HG03066 (cell line): ENCODE measurements at regions not wholly inside any gene's neighbourhood (a gene's known extent, or its start where the extent isn't known, plus 50 kb on each side); places are given as distances from the start of the nearest gene placed in this dataset.

ENCODE experiments used
- ATAC-seq: cut with Tn5 transposase; IDR thresholded peaks from one replicate; pipeline ENCODE4 v1.9.1; 2021; ENCODE audit warnings: low read depth; ENCODE audit not compliant: unreplicated experiment

GRCh38 chr12:102730996-102731395 is 186.0 kb downstream of the PAH start:
- no peak for ATAC-seq

- no peak for ATAC-seq
Measured at GRCh38 chr12:102728506-102729242, 188.4 kb downstream of the PAH start.

- ATAC-seq, result no peak
Measured at GRCh38 chr12:102726686-102727085, 190.4 kb downstream of the PAH start.

GRCh38 chr12:102722147-102722546 is 194.9 kb downstream of the PAH start:
- ATAC-seq, result no peak

GRCh38 chr12:102708108-102708507 is 208.9 kb downstream of the PAH start:
- no peak for ATAC-seq

GRCh38 chr12:102702447-102703114 is 214.5 kb downstream of the PAH start:
- ATAC-seq, result no peak

- ATAC-seq, result no peak
Measured at GRCh38 chr12:102696045-102696444, 215.7 kb upstream of the IGF1 start.

GRCh38 chr12:102694903-102695302 is 214.5 kb upstream of the IGF1 start:
- no peak for ATAC-seq

GRCh38 chr12:102691773-102692555 is 211.6 kb upstream of the IGF1 start:
- ATAC-seq, result no peak

GRCh38 chr12:102690253-102690652 is 209.9 kb upstream of the IGF1 start:
- ATAC-seq, result no peak

- ATAC-seq, result no peak
Measured at GRCh38 chr12:102689701-102690100, 209.3 kb upstream of the IGF1 start.

GRCh38 chr12:102687523-102687922 is 207.2 kb upstream of the IGF1 start:
- no peak for ATAC-seq

- ATAC-seq, result no peak
Measured at GRCh38 chr12:102685841-102686240, 205.5 kb upstream of the IGF1 start.

GRCh38 chr12:102685172-102685571 is 204.8 kb upstream of the IGF1 start:
- ATAC-seq, result no peak

- ATAC-seq, result no peak
Measured at GRCh38 chr12:102682366-102683289, 202.3 kb upstream of the IGF1 start.

- ATAC-seq, result no peak
Measured at GRCh38 chr12:102681747-102682146, 201.4 kb upstream of the IGF1 start.

GRCh38 chr12:102681309-102681708 is 200.9 kb upstream of the IGF1 start:
- no peak for ATAC-seq

- ATAC-seq, result no peak
Measured at GRCh38 chr12:102680304-102680703, 199.9 kb upstream of the IGF1 start.

GRCh38 chr12:102676812-102677211 is 196.4 kb upstream of the IGF1 start:
- ATAC-seq, result no peak

GRCh38 chr12:102675672-102676071 is 195.3 kb upstream of the IGF1 start:
- no peak for ATAC-seq
